Breast epithelium (tissue), 4 donors: ENCODE measurements at regions not wholly inside any gene's neighbourhood (a gene's known extent, or its start where the extent isn't known, plus 50 kb on each side); places are given as distances from the start of the nearest gene placed in this dataset.

ENCODE experiments used
- DNase-seq, 2 donors: peaks; one replicate each; pipeline ENCODE4 v3.0.0-alpha.2; 2019; ENCODE audit warnings: low spot score in 2 of 2
- H3K27ac ChIP-seq, 2 donors: fragments of 200-600 bp; sonication (generic) in 1 of 2; one replicate each; pipeline ENCODE4 v1.5.1; 2016 to 2019; ENCODE audit warnings: mild to moderate bottlenecking in 1 of 2
- H3K27me3 ChIP-seq, 2 donors: fragments of 200-600 bp; sonication (generic) in 1 of 2; one replicate each; pipeline versions ENCODE4 v1.5.1 to v1.6.0; 2017 to 2019; ENCODE audit warnings: control low read depth in 1 of 2, mild to moderate bottlenecking in 1 of 2
- H3K36me3 ChIP-seq: fragments of 200-600 bp; one replicate; pipeline ENCODE4 v1.5.1; 2019
- H3K4me1 ChIP-seq, 2 donors: fragments of 200-600 bp; sonication (generic); one replicate each; pipeline ENCODE4 v1.5.1; 2016 to 2019; ENCODE audit warnings: control low read depth in 1 of 2
- H3K4me3 ChIP-seq, 3 donors: fragments of 200-600 bp; sonication (generic); 1 replicate in 2 of 3; 2 replicates in 1 of 3; pipeline ENCODE4 v1.5.1; 2016 to 2019; ENCODE audit warnings: mild to moderate bottlenecking in 3 of 3, moderate library complexity in 2 of 3
- H3K9me3 ChIP-seq, 2 donors: fragments of 200-600 bp; sonication (generic) in 1 of 2; one replicate each; pipeline ENCODE4 v1.5.1; 2016 to 2019; ENCODE audit warnings: control low read depth in 1 of 2
- POLR2A ChIP-seq: fragments of 450-650 bp; IDR thresholded peaks from one replicate; pipeline ENCODE4 v1.6.1; 2016; ENCODE audit warnings: antibody characterized with exemption, mild to moderate bottlenecking, moderate library complexity
- POLR2AphosphoS5 ChIP-seq, 3 donors: sonication (generic); formaldehyde crosslinking; IDR thresholded peaks; one replicate each; pipeline ENCODE4 v1.6.1; 2017; ENCODE audit warnings: antibody characterized with exemption in 3 of 3
- intact Hi-C: fragments of 100-400 bp; cut with DNase I; formaldehyde crosslinking; loops from one replicate; pipeline ENCODE4 v1.15.1; 2023; ENCODE audit warnings: low total_unique reads
- TF ChIP-seq, protein P1 (sequence below), 3 donors: fragments of 450-650 bp; IDR thresholded peaks; one replicate each; pipeline ENCODE4 v1.5.1; 2016 to 2017; ENCODE audit warnings: antibody characterized with exemption in 3 of 3, mild to moderate bottlenecking in 3 of 3, moderate library complexity in 3 of 3

- intact Hi-C loops: no loop called here
- Histone ChIP-seq H3K27me3 (no peaks in the 10 kb centered on the region), H3K27ac (peak overlapping the region; percentile 84 to 88), H3K4me1 (peaks cover 12 to 21% of the 10 kb centered on the region in 2 donors), H3K9me3 (no peaks in the 10 kb centered on the region), H3K36me3 (no peaks in the 10 kb centered on the region), H3K4me3 (no peak overlapping the region)
- peak in 1 of 2 donors; percentile 86 for DNase-seq
- TF ChIP-seq, protein P1, sequence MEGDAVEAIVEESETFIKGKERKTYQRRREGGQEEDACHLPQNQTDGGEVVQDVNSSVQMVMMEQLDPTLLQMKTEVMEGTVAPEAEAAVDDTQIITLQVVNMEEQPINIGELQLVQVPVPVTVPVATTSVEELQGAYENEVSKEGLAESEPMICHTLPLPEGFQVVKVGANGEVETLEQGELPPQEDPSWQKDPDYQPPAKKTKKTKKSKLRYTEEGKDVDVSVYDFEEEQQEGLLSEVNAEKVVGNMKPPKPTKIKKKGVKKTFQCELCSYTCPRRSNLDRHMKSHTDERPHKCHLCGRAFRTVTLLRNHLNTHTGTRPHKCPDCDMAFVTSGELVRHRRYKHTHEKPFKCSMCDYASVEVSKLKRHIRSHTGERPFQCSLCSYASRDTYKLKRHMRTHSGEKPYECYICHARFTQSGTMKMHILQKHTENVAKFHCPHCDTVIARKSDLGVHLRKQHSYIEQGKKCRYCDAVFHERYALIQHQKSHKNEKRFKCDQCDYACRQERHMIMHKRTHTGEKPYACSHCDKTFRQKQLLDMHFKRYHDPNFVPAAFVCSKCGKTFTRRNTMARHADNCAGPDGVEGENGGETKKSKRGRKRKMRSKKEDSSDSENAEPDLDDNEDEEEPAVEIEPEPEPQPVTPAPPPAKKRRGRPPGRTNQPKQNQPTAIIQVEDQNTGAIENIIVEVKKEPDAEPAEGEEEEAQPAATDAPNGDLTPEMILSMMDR (IDR thresholded peaks at IDR 0.05): no peak
- TF ChIP-seq POLR2AphosphoS5 (IDR thresholded peaks at IDR 0.05): peak in 1 of 3 donors; percentile 36
These were observed 101.9 kb downstream of the RFLNA start for GRCh38 chr12:124396544-124397398.

DNA sequence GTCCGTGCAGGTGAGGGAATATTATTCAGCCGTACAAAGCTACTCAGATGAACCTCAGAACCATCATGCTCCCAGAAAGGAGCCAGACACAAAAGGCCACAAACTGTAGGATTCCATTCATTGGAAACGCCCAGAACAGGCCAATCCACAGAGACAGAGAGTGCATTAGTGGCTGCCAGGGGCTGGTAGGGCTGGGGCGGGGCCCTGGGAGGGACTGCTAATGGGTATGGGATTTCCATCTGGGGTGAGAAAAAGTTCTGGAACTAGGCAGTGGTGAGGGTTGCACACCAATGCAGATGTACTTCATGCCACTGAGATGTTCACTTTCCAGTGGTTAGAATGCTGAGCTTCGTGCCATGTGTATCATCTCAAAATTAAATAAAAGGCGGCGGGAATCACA is 101.1 kb downstream of the RFLNA start:
- H3K27ac ChIP-seq: peak overlapping the region; percentile 84 to 88
- no peaks in the 10 kb centered on the region for H3K36me3 ChIP-seq
- peaks cover 12 to 21% of the 10 kb centered on the region in 2 donors for H3K4me1 ChIP-seq
- no peak overlapping the region for H3K4me3 ChIP-seq
- no peaks in the 10 kb centered on the region for H3K9me3 ChIP-seq
- no peak for TF ChIP-seq POLR2AphosphoS5 (IDR thresholded peaks at IDR 0.05)
- TF ChIP-seq, protein P1 (IDR thresholded peaks at IDR 0.05): no peak
- TF ChIP-seq POLR2A: no peak
- intact Hi-C loops: no loop called here
- DNase-seq: no peak
- no peaks in the 10 kb centered on the region for H3K27me3 ChIP-seq

GRCh38 chr12:124395284-124395752 is 100.4 kb downstream of the RFLNA start:
- no peak for TF ChIP-seq POLR2AphosphoS5 (IDR thresholded peaks at IDR 0.05)
- TF ChIP-seq, protein P1 (IDR thresholded peaks at IDR 0.05): no peak
- no peak for TF ChIP-seq POLR2A
- Histone ChIP-seq H3K27me3 (no peaks in the 10 kb centered on the region), H3K9me3 (no peaks in the 10 kb centered on the region), H3K36me3 (no peaks in the 10 kb centered on the region), H3K4me1 (peaks cover 12 to 21% of the 10 kb centered on the region in 2 donors), H3K27ac (peak overlapping the region; percentile 84 to 88), H3K4me3 (no peak overlapping the region)
- DNase-seq: no peak
- intact Hi-C loops: no loop called here

DNA sequence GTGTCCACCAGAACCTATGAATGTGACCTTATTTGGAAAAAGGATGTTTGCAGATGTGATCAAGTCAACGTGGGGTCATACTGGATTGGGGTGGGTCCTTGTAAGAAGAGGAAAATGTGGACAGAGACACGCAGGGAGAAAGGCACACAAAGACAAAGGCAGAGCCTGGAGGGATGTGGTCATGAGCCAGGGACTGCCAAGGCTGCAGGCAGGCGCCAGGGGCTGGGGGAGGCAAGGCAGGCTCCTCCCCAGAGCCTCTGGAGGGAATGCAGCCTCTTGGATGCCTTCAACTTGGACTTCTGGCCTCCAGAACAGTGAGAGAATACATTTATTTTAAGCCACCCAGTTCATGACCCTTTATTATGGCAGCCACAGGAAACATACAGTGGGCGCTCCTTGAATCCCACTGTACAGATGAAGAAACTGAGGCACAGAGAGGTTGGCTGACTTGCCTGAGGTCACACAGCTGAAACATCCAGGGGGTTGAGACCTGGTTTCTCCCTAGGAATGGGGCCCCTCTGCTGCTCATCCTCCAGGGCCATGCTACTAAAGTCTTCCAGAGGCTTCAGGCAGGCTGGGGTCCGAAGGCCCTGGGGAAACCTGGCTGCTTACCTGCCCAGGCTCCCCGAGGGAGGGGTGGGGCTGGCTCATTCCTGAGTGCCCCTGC is 99.7 kb downstream of the RFLNA start:
- H3K9me3 ChIP-seq: no peaks in the 10 kb centered on the region
- intact Hi-C loops: no loop called here
- no peak for DNase-seq
- no peaks in the 10 kb centered on the region for H3K27me3 ChIP-seq
- no peaks in the 10 kb centered on the region for H3K36me3 ChIP-seq
- peak overlapping the region; percentile 84 to 88 for H3K27ac ChIP-seq
- no peak overlapping the region for H3K4me3 ChIP-seq
- H3K4me1 ChIP-seq: peaks cover 12 to 25% of the 10 kb centered on the region in 2 donors
- TF ChIP-seq, protein P1 (IDR thresholded peaks at IDR 0.05): no peak
- TF ChIP-seq POLR2A (no peak), POLR2AphosphoS5 (IDR thresholded peaks at IDR 0.05) (no peak)

DNA sequence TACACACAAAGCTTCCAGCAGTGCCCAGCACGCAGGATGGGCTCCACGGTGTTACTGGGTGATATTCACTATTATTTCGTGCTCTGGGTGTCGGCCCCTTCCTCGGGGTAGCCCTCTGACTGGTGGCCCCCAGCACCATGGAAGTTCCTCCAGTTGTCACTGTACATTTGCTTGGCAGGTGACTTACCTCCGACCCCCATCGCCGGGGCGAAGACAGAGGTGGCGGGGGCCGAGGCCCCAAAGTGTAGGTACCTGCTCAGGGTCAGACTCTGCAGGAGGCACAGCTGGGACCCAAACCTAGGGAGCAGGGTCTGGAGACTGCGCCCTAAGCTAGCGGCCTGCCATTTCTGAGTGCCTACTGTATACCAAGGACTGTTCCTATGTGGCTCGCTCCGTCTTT is 98.9 kb downstream of the RFLNA start:
- Histone ChIP-seq H3K27me3 (no peaks in the 10 kb centered on the region), H3K27ac (peak overlapping the region; percentile 84 to 88)
- TF ChIP-seq POLR2A: no peak
- TF ChIP-seq POLR2AphosphoS5 (IDR thresholded peaks at IDR 0.05): no peak
- TF ChIP-seq, protein P1 (IDR thresholded peaks at IDR 0.05): no peak

More for the DNA sequence above, 98.9 kb downstream of the RFLNA start:
- no peak for DNase-seq
- intact Hi-C loops: no loop called here
- Histone ChIP-seq H3K36me3 (no peaks in the 10 kb centered on the region), H3K9me3 (no peaks in the 10 kb centered on the region), H3K4me3 (no peak overlapping the region), H3K4me1 (peaks cover 12 to 28% of the 10 kb centered on the region in 2 donors)
